Fibroblast of villous mesenchyme (primary cell): ENCODE measurements at regions not wholly inside any gene's neighbourhood (a gene's known extent, or its start where the extent isn't known, plus 50 kb on each side); places are given as distances from the start of the nearest gene placed in this dataset.

Experiments
- DNase-seq: peaks from one replicate; pipeline ENCODE4 v3.0.0-alpha.2; 2010; ENCODE audit warnings: low read depth
- H3K4me3 ChIP-seq: 2 replicates; pipeline ENCODE4 v1.5.1; 2011; ENCODE audit warnings: low read depth, mild to moderate bottlenecking, low read length
- CTCF ChIP-seq: IDR thresholded peaks from 2 replicates; pipeline ENCODE4 v1.5.1; 2012; ENCODE audit warnings: low read depth, mild to moderate bottlenecking, low read length; ENCODE audit not compliant: insufficient read depth

- H3K4me3 ChIP-seq: no peak overlapping the region
- no peak for DNase-seq
- TF ChIP-seq CTCF: no peak
Observed at GRCh38 chr9:16333691-16334090, 536.8 kb downstream of the BNC2 start.

GRCh38 chr9:16335788-16336580, 534.5 kb downstream of the BNC2 start:
- DNase-seq: peak; percentile 98
- no peak for TF ChIP-seq CTCF
- no peak overlapping the region for H3K4me3 ChIP-seq

GRCh38 chr9:16336833-16337232, 533.6 kb downstream of the BNC2 start:
- no peak for DNase-seq
- no peak for TF ChIP-seq CTCF
- no peak overlapping the region for H3K4me3 ChIP-seq

- H3K4me3 ChIP-seq: no peak overlapping the region
- no peak for TF ChIP-seq CTCF
- DNase-seq: peak; percentile 78
Observed at GRCh38 chr9:16337322-16338029, 533.0 kb downstream of the BNC2 start.

- no peak overlapping the region for H3K4me3 ChIP-seq
- DNase-seq: peak; percentile 32
- TF ChIP-seq CTCF: no peak
Observed at GRCh38 chr9:16341177-16341576, 529.3 kb downstream of the BNC2 start.

- no peak overlapping the region for H3K4me3 ChIP-seq
- no peak for DNase-seq
- TF ChIP-seq CTCF: no peak
Observed at GRCh38 chr9:16342246-16343020, 528.0 kb downstream of the BNC2 start.
